ENCODE measurements at regions not wholly inside any gene's neighbourhood (a gene's known extent, or its start where the extent isn't known, plus 50 kb on each side); places are given as distances from the start of the nearest gene placed in this dataset.

- TF ChIP-seq, protein P1, sequence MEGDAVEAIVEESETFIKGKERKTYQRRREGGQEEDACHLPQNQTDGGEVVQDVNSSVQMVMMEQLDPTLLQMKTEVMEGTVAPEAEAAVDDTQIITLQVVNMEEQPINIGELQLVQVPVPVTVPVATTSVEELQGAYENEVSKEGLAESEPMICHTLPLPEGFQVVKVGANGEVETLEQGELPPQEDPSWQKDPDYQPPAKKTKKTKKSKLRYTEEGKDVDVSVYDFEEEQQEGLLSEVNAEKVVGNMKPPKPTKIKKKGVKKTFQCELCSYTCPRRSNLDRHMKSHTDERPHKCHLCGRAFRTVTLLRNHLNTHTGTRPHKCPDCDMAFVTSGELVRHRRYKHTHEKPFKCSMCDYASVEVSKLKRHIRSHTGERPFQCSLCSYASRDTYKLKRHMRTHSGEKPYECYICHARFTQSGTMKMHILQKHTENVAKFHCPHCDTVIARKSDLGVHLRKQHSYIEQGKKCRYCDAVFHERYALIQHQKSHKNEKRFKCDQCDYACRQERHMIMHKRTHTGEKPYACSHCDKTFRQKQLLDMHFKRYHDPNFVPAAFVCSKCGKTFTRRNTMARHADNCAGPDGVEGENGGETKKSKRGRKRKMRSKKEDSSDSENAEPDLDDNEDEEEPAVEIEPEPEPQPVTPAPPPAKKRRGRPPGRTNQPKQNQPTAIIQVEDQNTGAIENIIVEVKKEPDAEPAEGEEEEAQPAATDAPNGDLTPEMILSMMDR (IDR thresholded peaks at IDR 0.05; ENCODE audit: insufficient read depth, low read length), result no peak
- TF ChIP-seq POLR2AphosphoS5 (IDR thresholded peaks at IDR 0.05; ENCODE audit: low read depth) (no peak), SPI1 (IDR thresholded peaks at IDR 0.05; ENCODE audit: borderline replicate concordance, low read depth) (no peak)
Measured at GRCh38 chr7:115292381-115292780, 370.5 kb downstream of the MDFIC start.

Measured in HL-60 (cell line).